Activated CD4-positive, alpha-beta T cell treated with anti-CD3 and anti-CD28 coated beads, Interleukin-10, Interleukin-2, amounts not matched to agents 100 ng/mL and 50 ng/mL, durations not matched to agents 16 hours and 8 hours (primary cell): ENCODE measurements at regions not wholly inside any gene's neighbourhood (a gene's known extent, or its start where the extent isn't known, plus 50 kb on each side); places are given as distances from the start of the nearest gene placed in this dataset.
A peak's percentile ranks its signal among the peaks of the same experiment; 100 is the strongest.

Experiments used
- DNase-seq: peaks from one replicate; pipeline ENCODE4 v3.0.0-alpha.2; 2020

GRCh38 chr11:79768343-79768742, 327.5 kb upstream of the TENM4 start:
- DNase-seq = no peak

GRCh38 chr11:79762279-79762921, 321.6 kb upstream of the TENM4 start:
- no peak for DNase-seq

- no peak for DNase-seq
Observed at GRCh38 chr11:79758325-79758724, 317.5 kb upstream of the TENM4 start.

- DNase-seq = no peak
Observed at GRCh38 chr11:79747406-79747805, 306.6 kb upstream of the TENM4 start.

GRCh38 chr11:79744941-79745340, 304.1 kb upstream of the TENM4 start:
- no peak for DNase-seq

GRCh38 chr11:79742176-79742575, 301.3 kb upstream of the TENM4 start:
- no peak for DNase-seq

- no peak for DNase-seq
Observed at GRCh38 chr11:79739591-79739990, 298.8 kb upstream of the TENM4 start.

GRCh38 chr11:79727221-79727620, 286.4 kb upstream of the TENM4 start:
- DNase-seq = no peak

GRCh38 chr11:79720115-79720514, 279.3 kb upstream of the TENM4 start:
- no peak for DNase-seq

GRCh38 chr11:79708319-79708932, 267.6 kb upstream of the TENM4 start:
- DNase-seq = peak; percentile 20

- DNase-seq = no peak
Observed at GRCh38 chr11:79705648-79706047, 264.8 kb upstream of the TENM4 start.

- no peak for DNase-seq
Observed at GRCh38 chr11:79702303-79702702, 261.5 kb upstream of the TENM4 start.

- DNase-seq = no peak
Observed at GRCh38 chr11:79699246-79699645, 258.4 kb upstream of the TENM4 start.

- peak; percentile 26 for DNase-seq
Observed at GRCh38 chr11:79697905-79698304, 257.1 kb upstream of the TENM4 start.

- no peak for DNase-seq
Observed at GRCh38 chr11:79694368-79694767, 253.5 kb upstream of the TENM4 start.

GRCh38 chr11:79691445-79691844, 250.6 kb upstream of the TENM4 start:
- DNase-seq = no peak

GRCh38 chr11:79686703-79687419, 246.0 kb upstream of the TENM4 start:
- no peak for DNase-seq

GRCh38 chr11:79683930-79684329, 243.1 kb upstream of the TENM4 start:
- no peak for DNase-seq

GRCh38 chr11:79678780-79679452, 238.1 kb upstream of the TENM4 start:
- no peak for DNase-seq

- DNase-seq = no peak
Observed at GRCh38 chr11:79676396-79676795, 235.6 kb upstream of the TENM4 start.

GRCh38 chr11:79675081-79675480, 234.3 kb upstream of the TENM4 start:
- DNase-seq = no peak

- DNase-seq = no peak
Observed at GRCh38 chr11:79672786-79673185, 232.0 kb upstream of the TENM4 start.

GRCh38 chr11:79671401-79671800, 230.6 kb upstream of the TENM4 start:
- DNase-seq = no peak

GRCh38 chr11:79670882-79671281, 230.1 kb upstream of the TENM4 start:
- DNase-seq = no peak
